WTC11 (cell line): ENCODE measurements at regions not wholly inside any gene's neighbourhood (a gene's known extent, or its start where the extent isn't known, plus 50 kb on each side); places are given as distances from the start of the nearest gene placed in this dataset.

ENCODE experiments used
- CREB1 ChIP-seq: sonication (generic); formaldehyde crosslinking; IDR thresholded peaks from 2 replicates; pipeline ENCODE4 v1.8.0; 2023; ENCODE audit warnings: mild to moderate bottlenecking, missing genetic modification reagents
- OVOL2 ChIP-seq: fragments of 250-450 bp; sonication (Bioruptor Pico); IDR thresholded peaks from 2 replicates; pipeline ENCODE4 v1.9.0; 2021; ENCODE audit warnings: mild to moderate bottlenecking, borderline replicate concordance
- TF ChIP-seq, protein P1 (sequence below): sonication (generic); formaldehyde crosslinking; IDR thresholded peaks from 2 replicates; pipeline ENCODE4 v1.8.1; 2022; ENCODE audit warnings: missing genetic modification reagents, borderline replicate concordance
- TF ChIP-seq, protein P2 (sequence below): fragments of 200-600 bp; IDR thresholded peaks from 2 replicates; pipeline ENCODE4 v1.8.0; 2022; ENCODE audit warnings: antibody characterized with exemption

DNA sequence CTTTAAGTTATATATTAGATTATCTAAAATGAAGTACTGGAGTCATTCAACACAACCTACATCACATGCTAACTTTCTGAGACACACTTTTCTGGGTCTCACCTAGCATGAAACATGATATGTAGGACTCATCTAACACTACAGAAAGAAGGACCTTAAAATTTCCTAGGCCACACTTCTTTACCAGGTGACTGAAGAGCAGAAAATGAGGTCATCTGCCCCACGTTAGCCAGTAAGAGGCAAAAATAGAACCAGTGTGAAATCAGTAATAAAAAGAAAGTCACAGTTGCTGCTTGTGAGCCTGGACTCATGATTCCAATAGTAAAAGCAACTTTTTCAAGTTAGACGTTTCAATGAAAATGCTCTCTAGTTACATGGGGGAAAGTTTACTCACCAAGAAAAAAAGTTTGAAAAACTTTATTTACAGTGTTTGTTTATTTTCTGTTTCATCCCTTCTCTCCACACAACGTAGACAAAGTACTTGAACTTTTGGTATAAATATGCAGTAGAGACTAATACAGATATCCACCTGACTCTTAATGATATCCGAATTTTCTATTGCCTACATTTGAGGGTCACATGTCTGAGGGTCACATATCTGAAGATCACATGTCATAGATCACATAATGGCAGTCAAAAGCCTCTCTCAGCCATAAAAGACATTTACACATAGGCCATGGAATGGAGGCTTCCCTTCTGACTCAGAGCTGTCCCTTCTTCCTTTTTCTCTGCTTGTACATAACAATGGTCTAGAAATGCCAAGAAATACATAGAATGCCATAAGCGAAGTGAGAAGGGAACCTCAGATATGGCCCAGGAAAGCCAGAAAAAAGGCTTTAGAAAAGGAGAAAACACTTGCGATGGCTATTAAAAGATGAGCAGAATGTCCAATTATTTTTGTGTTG, 362.9 kb downstream of the ZEB2 start:
- TF ChIP-seq CREB1 (CRISPR knock-in tag) (no peak), OVOL2 (CRISPR knock-in tag) (no peak)
- TF ChIP-seq, protein P1, sequence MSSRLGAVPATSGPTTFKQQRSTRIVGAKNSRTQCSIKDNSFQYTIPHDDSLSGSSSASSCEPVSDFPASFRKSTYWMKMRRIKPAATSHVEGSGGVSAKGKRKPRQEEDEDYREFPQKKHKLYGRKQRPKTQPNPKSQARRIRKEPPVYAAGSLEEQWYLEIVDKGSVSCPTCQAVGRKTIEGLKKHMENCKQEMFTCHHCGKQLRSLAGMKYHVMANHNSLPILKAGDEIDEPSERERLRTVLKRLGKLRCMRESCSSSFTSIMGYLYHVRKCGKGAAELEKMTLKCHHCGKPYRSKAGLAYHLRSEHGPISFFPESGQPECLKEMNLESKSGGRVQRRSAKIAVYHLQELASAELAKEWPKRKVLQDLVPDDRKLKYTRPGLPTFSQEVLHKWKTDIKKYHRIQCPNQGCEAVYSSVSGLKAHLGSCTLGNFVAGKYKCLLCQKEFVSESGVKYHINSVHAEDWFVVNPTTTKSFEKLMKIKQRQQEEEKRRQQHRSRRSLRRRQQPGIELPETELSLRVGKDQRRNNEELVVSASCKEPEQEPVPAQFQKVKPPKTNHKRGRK (CRISPR knock-in tag), result no peak
- TF ChIP-seq, protein P2, sequence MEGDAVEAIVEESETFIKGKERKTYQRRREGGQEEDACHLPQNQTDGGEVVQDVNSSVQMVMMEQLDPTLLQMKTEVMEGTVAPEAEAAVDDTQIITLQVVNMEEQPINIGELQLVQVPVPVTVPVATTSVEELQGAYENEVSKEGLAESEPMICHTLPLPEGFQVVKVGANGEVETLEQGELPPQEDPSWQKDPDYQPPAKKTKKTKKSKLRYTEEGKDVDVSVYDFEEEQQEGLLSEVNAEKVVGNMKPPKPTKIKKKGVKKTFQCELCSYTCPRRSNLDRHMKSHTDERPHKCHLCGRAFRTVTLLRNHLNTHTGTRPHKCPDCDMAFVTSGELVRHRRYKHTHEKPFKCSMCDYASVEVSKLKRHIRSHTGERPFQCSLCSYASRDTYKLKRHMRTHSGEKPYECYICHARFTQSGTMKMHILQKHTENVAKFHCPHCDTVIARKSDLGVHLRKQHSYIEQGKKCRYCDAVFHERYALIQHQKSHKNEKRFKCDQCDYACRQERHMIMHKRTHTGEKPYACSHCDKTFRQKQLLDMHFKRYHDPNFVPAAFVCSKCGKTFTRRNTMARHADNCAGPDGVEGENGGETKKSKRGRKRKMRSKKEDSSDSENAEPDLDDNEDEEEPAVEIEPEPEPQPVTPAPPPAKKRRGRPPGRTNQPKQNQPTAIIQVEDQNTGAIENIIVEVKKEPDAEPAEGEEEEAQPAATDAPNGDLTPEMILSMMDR, result no peak
